ENCODE measurements at regions not wholly inside any gene's neighbourhood (a gene's known extent, or its start where the extent isn't known, plus 50 kb on each side); places are given as distances from the start of the nearest gene placed in this dataset.

- ChIA-PET CTCF (ENCODE audit: partially characterized antibody) (interaction anchor here (0.5 to 0.6 kb wide), 2 partner anchors 18 to 68 kb away, joined by 3 read pairs; no protein-coding TSS in a partner anchor), POLR2A (ENCODE audit: partially characterized antibody) (no interaction called here)
- H2AK5ac ChIP-seq (ENCODE audit: low read depth, low read length) = no peak overlapping the region
- no peaks in the 10 kb centered on the region for H3K79me2 ChIP-seq (ENCODE audit: control insufficient read depth in 1 of 2, insufficient read depth in 2 of 2, low read length in 2 of 2)
- no peak overlapping the region for H2BK5ac ChIP-seq (ENCODE audit: low read depth, low read length)
- H3K27me3 ChIP-seq (replicated peaks in 1 of 4; ENCODE audit: control insufficient read depth in 3 of 4, extremely low read depth in 1 of 4, insufficient read depth in 3 of 4, low read length in 3 of 4) = no peaks in the 10 kb centered on the region
- H3K4me1 ChIP-seq (replicated peaks in 1 of 4; ENCODE audit: control insufficient read depth in 3 of 4, insufficient read depth in 4 of 4, low read length in 3 of 4) = no peaks in the 10 kb centered on the region
- no peak overlapping the region for H3K18ac ChIP-seq (ENCODE audit: extremely low read depth, low read length)
- no peaks in the 10 kb centered on the region for H3K36me3 ChIP-seq (ENCODE audit: control insufficient read depth in 2 of 4, insufficient read depth in 4 of 4, low read length in 3 of 4)
- H2AFZ ChIP-seq (ENCODE audit: low read length) = no peak overlapping the region
- FAIRE-seq = no peak
- no peak overlapping the region for H3K27ac ChIP-seq (ENCODE audit: low read depth, low read length)
- H3K4me2 ChIP-seq (ENCODE audit: insufficient read depth in 1 of 2, low read depth in 2 of 2, low read length in 2 of 2) = no peak overlapping the region
- no peak overlapping the region for H3K56ac ChIP-seq (replicated peaks; ENCODE audit: insufficient read length, low read depth, low read length)
- no peak overlapping the region for H2BK120ac ChIP-seq (replicated peaks; ENCODE audit: low read depth, low read length)
- DNase-seq (ENCODE audit: low read depth in 1 of 2, low spot score in 2 of 2) = no peak
- H2BK12ac ChIP-seq (ENCODE audit: low read depth, low read length) = no peak overlapping the region
- no peak overlapping the region for H4K5ac ChIP-seq (ENCODE audit: insufficient read length, low read depth, low read length)
- H2BK20ac ChIP-seq (ENCODE audit: low read length) = no peak overlapping the region
- no peaks in the 10 kb centered on the region for H3K23me2 ChIP-seq (ENCODE audit: low read depth, low read length)
- no peak overlapping the region for H3K9ac ChIP-seq (replicated peaks in 1 of 4; ENCODE audit: extremely low read depth in 1 of 4, low read depth in 3 of 4, low read length in 3 of 4)
- H3K23ac ChIP-seq (ENCODE audit: insufficient read length) = no peak overlapping the region
- no peak overlapping the region for H3K14ac ChIP-seq (ENCODE audit: insufficient read length)
- no peak overlapping the region for H3K4ac ChIP-seq (replicated peaks; ENCODE audit: insufficient read length, low read depth, low read length)
- no peaks in the 10 kb centered on the region; a peak in 1 of 4 replicates for H3K9me3 ChIP-seq (ENCODE audit: insufficient read depth in 2 of 2, low read depth in 1 of 2, low read length in 1 of 2)
- H4K8ac ChIP-seq (ENCODE audit: extremely low read depth, insufficient read depth, low read length) = no peak overlapping the region
- no peak overlapping the region for H4K91ac ChIP-seq (replicated peaks; ENCODE audit: insufficient read length, low read length)
- 79% methylated on average over 4 of the region's 4 CpGs; no CpG with 5 or more reads in 1 of the 2 experiments for WGBS, 2 experiments (ENCODE audit: extremely low coverage in 1 of 2, insufficient coverage in 1 of 2, insufficient read length in 1 of 2, insufficient replicate concordance in 2 of 2, low coverage in 1 of 2, low lambda C conversion rate in 2 of 2, missing lambda C conversion rate in 1 of 2)
- H4K20me1 ChIP-seq (replicated peaks in 1 of 2; ENCODE audit: control insufficient read depth in 1 of 2, insufficient read depth in 2 of 2, low read length in 2 of 2) = no peaks in the 10 kb centered on the region
- H2BK15ac ChIP-seq (ENCODE audit: low read length) = no peak overlapping the region
- no peaks in the 10 kb centered on the region for H3K79me1 ChIP-seq (ENCODE audit: low read depth, low read length)
- H3K4me3 ChIP-seq (ENCODE audit: extremely low read depth in 1 of 4, insufficient read depth in 2 of 4, low read depth in 3 of 4, low read length in 4 of 4) = no peak overlapping the region
- TF ChIP-seq RBBP5 (IDR thresholded peaks at IDR 0.05; ENCODE audit: borderline replicate concordance, low read depth, low read length) = no peak
- TF ChIP-seq ZNF274 (IDR thresholded peaks at IDR 0.05; ENCODE audit: borderline replicate concordance, extremely low read depth, low read length) = no peak
- no peak for TF ChIP-seq JUN (IDR thresholded peaks at IDR 0.05; ENCODE audit: low read depth, low read length)
- no peak for TF ChIP-seq MAX (IDR thresholded peaks at IDR 0.05)
These were observed 584.9 kb downstream of the TMEM182 start for GRCh38 chr2:103346780-103347179.
